ENCODE measurements at regions not wholly inside any gene's neighbourhood (a gene's known extent, or its start where the extent isn't known, plus 50 kb on each side); places are given as distances from the start of the nearest gene placed in this dataset.

DNA sequence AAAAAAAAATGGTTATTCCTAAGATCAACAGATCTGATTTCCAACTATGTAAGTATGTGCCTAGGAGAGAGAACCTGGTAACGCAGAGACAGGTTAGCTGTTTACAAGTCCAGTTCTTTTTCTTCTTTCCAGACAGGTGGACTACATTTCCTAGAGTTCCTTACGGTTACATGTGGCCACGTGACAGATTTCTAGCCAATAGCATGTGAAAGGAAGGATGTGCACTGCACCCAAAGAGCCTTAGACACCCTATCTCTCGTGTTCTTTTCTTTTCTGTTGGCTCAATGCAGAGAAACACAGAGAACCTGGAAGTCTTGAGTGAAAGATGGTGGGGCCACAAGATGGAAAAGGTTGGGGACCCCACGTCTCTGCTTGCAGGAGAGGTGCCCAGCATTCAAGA, 375.9 kb downstream of the TNS1 start:
- Histone ChIP-seq H3K27ac (ENCODE audit: low read depth, low read length, poor library complexity, severe bottlenecking) (no peak overlapping the region), H3K4me1 (ENCODE audit: insufficient read depth, low read length, poor library complexity, severe bottlenecking) (no peaks in the 10 kb centered on the region), H3K4me3 (ENCODE audit: low read depth, low read length, poor library complexity, severe bottlenecking) (no peak overlapping the region), H3K36me3 (ENCODE audit: insufficient read depth, low read length, poor library complexity, severe bottlenecking) (no peaks in the 10 kb centered on the region), H3K9me3 (ENCODE audit: low read depth, low read length, poor library complexity, severe bottlenecking) (no peaks in the 10 kb centered on the region), H3K27me3 (replicated peaks; ENCODE audit: insufficient read depth, low read depth, low read length, poor library complexity) (no peaks in the 10 kb centered on the region)
- no peak for DNase-seq (ENCODE audit: low spot score)
- ChIA-PET CTCF (no interaction called here), POLR2A (ENCODE audit: low non-redundant PET) (no interaction called here)
- TF ChIP-seq EZH2 (IDR thresholded peaks at IDR 0.05; ENCODE audit: borderline replicate concordance, low read depth, low read length, poor library complexity, severe bottlenecking) = no peak
- TF ChIP-seq, protein P1, sequence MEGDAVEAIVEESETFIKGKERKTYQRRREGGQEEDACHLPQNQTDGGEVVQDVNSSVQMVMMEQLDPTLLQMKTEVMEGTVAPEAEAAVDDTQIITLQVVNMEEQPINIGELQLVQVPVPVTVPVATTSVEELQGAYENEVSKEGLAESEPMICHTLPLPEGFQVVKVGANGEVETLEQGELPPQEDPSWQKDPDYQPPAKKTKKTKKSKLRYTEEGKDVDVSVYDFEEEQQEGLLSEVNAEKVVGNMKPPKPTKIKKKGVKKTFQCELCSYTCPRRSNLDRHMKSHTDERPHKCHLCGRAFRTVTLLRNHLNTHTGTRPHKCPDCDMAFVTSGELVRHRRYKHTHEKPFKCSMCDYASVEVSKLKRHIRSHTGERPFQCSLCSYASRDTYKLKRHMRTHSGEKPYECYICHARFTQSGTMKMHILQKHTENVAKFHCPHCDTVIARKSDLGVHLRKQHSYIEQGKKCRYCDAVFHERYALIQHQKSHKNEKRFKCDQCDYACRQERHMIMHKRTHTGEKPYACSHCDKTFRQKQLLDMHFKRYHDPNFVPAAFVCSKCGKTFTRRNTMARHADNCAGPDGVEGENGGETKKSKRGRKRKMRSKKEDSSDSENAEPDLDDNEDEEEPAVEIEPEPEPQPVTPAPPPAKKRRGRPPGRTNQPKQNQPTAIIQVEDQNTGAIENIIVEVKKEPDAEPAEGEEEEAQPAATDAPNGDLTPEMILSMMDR (conservative IDR thresholded peaks at IDR 0.05; ENCODE audit: low read depth, low read length) = no peak
- BruUV-seq (replicated peaks) = no TSS peak
- intact Hi-C loops (cut with micrococcal nuclease; ENCODE audit: unreplicated experiment) = no loop called here

DNA sequence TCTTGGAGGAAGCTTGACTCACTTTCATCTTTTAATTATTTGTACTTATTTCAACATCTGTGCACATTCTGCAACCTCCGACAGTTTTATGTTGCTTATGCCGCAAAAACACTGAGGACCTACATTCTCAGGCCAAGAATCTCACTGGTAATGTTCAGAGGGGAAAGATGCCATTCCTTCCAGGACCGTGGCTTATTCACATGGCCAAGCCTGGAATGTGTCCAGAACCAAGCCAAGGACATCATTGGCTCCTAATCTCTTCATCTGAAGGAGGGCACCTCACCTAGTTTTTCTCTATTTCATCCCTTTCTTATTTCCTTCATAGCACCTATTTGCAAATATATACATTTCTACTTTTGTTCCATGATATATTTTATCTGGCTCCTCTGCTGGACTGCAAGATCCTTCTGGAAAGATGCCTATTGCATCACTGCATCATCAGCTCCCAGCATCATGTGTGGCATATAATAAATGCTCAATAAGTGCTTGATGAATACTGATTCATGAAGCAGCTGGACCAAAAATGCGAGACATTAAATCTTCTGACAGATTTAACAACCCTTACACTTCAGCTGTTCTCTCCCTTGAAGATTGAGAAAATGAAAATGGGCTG, 377.1 kb downstream of the TNS1 start:
- Histone ChIP-seq H3K4me1 (ENCODE audit: insufficient read depth, low read length, poor library complexity, severe bottlenecking) (no peaks in the 10 kb centered on the region), H3K27ac (ENCODE audit: low read depth, low read length, poor library complexity, severe bottlenecking) (no peak overlapping the region), H3K4me3 (ENCODE audit: low read depth, low read length, poor library complexity, severe bottlenecking) (no peak overlapping the region), H3K9me3 (ENCODE audit: low read depth, low read length, poor library complexity, severe bottlenecking) (no peaks in the 10 kb centered on the region), H3K36me3 (ENCODE audit: insufficient read depth, low read length, poor library complexity, severe bottlenecking) (no peaks in the 10 kb centered on the region), H3K27me3 (replicated peaks; ENCODE audit: insufficient read depth, low read depth, low read length, poor library complexity) (no peaks in the 10 kb centered on the region)
- no peak for DNase-seq (ENCODE audit: low spot score)
- intact Hi-C loops (cut with micrococcal nuclease; ENCODE audit: unreplicated experiment) = no loop called here
- TF ChIP-seq, protein P1 (conservative IDR thresholded peaks at IDR 0.05; ENCODE audit: low read depth, low read length) = no peak
- TF ChIP-seq EZH2 (IDR thresholded peaks at IDR 0.05; ENCODE audit: borderline replicate concordance, low read depth, low read length, poor library complexity, severe bottlenecking) = no peak
- ChIA-PET POLR2A (ENCODE audit: low non-redundant PET) (no interaction called here), CTCF (no interaction called here)
- no TSS peak for BruUV-seq (replicated peaks)

DNA sequence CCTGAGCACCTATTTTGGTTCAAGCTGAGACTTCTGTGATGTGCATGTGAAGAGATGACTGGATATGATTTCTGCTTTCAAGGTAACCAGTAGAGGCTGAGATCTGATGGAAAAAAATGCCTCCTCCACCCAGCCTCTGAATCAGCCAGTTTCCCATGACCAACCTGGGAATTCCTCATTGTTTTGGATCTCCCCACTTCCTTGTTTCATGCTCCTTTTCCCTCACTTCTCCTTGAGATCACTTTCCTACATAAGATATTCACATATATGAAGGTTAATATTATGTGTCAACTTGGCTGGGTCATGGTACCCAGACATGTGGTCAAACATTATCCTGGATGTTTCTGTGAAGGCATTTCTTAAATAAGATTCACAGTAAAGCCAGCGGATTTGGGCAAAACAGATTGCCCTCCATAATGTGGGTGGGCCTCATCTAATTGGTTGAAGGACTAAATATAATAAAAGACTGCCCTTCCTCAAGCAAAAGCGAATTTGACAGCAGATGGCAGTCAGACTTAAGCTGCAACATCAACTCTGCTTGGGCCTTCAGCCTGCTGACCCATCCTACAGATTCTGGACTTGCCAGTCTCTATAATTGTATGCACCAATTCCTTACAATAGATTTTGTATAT, 379.4 kb downstream of the TNS1 start:
- no TSS peak for BruUV-seq (replicated peaks)
- H3K36me3 ChIP-seq (ENCODE audit: insufficient read depth, low read length, poor library complexity, severe bottlenecking) = no peaks in the 10 kb centered on the region

More for the DNA sequence above, 379.4 kb downstream of the TNS1 start:
- DNase-seq (ENCODE audit: low spot score) = no peak
- Histone ChIP-seq H3K4me3 (ENCODE audit: low read depth, low read length, poor library complexity, severe bottlenecking) (no peak overlapping the region), H3K27ac (ENCODE audit: low read depth, low read length, poor library complexity, severe bottlenecking) (no peak overlapping the region), H3K4me1 (ENCODE audit: insufficient read depth, low read length, poor library complexity, severe bottlenecking) (no peaks in the 10 kb centered on the region), H3K9me3 (ENCODE audit: low read depth, low read length, poor library complexity, severe bottlenecking) (no peaks in the 10 kb centered on the region), H3K27me3 (replicated peaks; ENCODE audit: insufficient read depth, low read depth, low read length, poor library complexity) (no peaks in the 10 kb centered on the region)
- TF ChIP-seq, protein P1 (conservative IDR thresholded peaks at IDR 0.05; ENCODE audit: low read depth, low read length) = no peak
- TF ChIP-seq EZH2 (IDR thresholded peaks at IDR 0.05; ENCODE audit: borderline replicate concordance, low read depth, low read length, poor library complexity, severe bottlenecking) = no peak
- intact Hi-C loops (cut with micrococcal nuclease; ENCODE audit: unreplicated experiment) = no loop called here
- ChIA-PET POLR2A (ENCODE audit: low non-redundant PET) (no interaction called here), CTCF (no interaction called here)
